ENCODE measurements at regions not wholly inside any gene's neighbourhood (a gene's known extent, or its start where the extent isn't known, plus 50 kb on each side); places are given as distances from the start of the nearest gene placed in this dataset.

DNA sequence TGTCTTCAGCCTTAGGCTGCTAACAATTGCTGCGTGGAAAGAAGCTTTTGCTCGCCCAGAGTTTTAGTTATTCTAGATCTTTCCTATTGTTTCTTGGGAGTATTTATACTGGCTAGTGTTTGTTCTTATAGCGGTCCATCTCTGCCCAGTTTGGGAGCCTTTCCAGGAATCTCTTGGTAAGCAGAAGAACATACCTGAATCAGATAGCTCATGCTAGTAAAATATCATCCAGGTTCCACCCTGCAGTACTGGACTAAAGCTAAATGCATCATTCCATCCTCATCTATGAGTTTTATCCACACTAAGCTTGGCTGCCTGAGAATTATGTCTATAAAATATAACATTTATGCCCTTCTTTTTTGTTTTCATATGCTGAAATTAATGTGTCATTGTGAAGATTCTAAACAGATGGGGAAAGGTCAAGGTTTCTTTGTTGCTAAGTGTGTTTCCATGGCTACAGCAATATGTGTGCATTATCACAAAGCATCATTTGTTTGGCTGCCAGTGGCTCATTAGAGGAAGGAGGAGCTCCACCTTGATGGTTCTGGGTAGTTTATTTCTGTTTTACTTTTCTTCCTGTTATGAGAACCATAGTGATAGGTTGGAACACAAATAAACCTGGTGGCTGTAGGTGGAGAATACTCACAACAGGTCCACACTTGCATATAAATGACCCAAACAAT, 182.8 kb downstream of the PIK3C3 start:
- no peaks in the 10 kb centered on the region for H3K9me3 ChIP-seq
- DNase-seq: no peak
- no peak overlapping the region for H3K4me3 ChIP-seq
- no peaks in the 10 kb centered on the region for H3K36me3 ChIP-seq
- H3K27me3 ChIP-seq: no peaks in the 10 kb centered on the region

DNA sequence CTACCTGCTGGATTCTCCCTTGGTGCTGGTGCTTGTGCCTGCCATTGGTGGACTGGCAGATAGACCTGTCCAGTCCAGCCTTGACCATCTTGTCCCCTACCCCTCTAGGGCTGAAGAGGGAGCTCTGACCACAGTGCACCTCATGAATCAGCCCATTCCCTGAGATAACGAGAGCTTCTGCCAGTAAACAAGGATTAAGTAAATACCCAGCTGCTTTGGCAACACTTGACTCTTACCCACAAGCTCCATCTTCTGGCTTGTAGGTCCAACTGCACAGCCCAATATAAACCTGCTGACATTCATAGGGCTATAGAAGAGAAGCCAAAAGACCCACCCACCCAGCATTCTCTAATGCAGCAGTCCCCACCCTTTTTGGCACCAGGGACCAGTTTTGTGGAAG, 186.4 kb downstream of the PIK3C3 start:
- H3K36me3 ChIP-seq: no peaks in the 10 kb centered on the region
- no peaks in the 10 kb centered on the region for H3K27me3 ChIP-seq
- no peaks in the 10 kb centered on the region for H3K9me3 ChIP-seq
- no peak overlapping the region for H3K4me3 ChIP-seq
- DNase-seq: no peak

DNA sequence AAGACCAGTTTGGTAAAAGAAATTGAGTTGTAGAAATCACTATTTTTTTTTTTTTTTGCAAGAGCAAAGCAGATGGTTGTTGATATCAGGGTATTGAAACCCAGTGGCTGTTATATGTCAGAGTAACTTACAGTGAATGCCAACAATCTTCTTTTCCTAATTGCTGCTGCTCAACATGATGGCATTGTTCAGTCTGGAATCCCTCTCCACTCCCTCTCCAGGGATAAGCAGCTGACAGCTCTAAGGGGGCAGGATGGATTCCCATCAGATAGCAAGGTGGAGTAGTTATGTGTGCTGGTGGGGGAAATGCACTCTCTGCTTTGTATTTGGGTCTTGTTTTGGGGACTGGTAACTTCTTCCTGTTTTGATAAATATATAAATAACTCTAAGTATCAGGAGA, 200.0 kb downstream of the PIK3C3 start:
- H3K4me3 ChIP-seq: no peak overlapping the region
- no peaks in the 10 kb centered on the region for H3K9me3 ChIP-seq
- H3K27me3 ChIP-seq: no peaks in the 10 kb centered on the region
- no peak for DNase-seq
- no peaks in the 10 kb centered on the region for H3K36me3 ChIP-seq

- Histone ChIP-seq H3K27me3 (no peaks in the 10 kb centered on the region), H3K4me3 (no peak overlapping the region), H3K9me3 (no peaks in the 10 kb centered on the region), H3K36me3 (no peaks in the 10 kb centered on the region)
- DNase-seq: no peak
These were observed 201.2 kb downstream of the PIK3C3 start for GRCh38 chr18:42156281-42156680.

DNA sequence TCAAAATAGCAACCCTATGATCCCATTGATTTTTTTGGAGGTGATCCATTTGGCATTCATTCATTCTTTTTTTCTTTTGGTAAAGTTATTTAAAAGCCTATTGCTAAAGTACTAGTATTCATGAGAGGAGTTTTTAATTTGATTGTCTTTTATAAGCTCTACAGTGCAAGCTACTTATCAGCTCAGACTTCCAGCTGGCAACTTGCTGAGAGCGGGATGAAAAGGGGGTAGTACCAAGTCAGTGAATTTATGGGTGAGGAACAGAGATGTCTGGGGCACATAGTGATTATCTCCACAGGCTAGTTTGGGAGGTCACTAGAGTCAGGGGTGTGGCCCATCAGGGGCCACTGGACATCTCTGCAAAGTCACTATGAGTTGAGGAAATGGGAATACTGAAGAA, 202.4 kb downstream of the PIK3C3 start:
- Histone ChIP-seq H3K36me3 (no peaks in the 10 kb centered on the region), H3K9me3 (no peaks in the 10 kb centered on the region), H3K4me3 (no peak overlapping the region), H3K27me3 (no peaks in the 10 kb centered on the region)
- no peak for DNase-seq

DNA sequence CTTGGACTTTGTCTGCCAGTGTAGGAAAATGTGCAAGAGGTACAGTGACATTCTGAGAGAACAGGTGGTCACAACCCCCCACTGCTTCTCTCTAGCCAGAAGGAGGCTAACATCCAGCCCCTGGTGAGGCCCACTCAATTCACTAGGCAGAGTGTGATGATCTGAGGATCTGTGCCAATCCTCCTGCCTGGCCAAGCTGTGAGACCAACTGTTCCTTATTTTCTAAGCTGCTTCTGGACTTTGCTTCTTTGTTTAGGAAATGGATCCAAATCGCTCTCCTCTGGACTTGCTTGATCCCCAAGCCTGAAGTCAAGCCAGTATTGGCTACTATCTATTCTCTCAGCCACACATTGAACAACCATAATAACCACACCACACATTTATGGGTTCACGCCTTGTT, 202.8 kb downstream of the PIK3C3 start:
- H3K36me3 ChIP-seq: no peaks in the 10 kb centered on the region
- no peak overlapping the region for H3K4me3 ChIP-seq
- H3K9me3 ChIP-seq: no peaks in the 10 kb centered on the region
- no peaks in the 10 kb centered on the region for H3K27me3 ChIP-seq
- DNase-seq: no peak

GRCh38 chr18:42159146-42159545, 204.1 kb downstream of the PIK3C3 start:
- DNase-seq: no peak

DNA sequence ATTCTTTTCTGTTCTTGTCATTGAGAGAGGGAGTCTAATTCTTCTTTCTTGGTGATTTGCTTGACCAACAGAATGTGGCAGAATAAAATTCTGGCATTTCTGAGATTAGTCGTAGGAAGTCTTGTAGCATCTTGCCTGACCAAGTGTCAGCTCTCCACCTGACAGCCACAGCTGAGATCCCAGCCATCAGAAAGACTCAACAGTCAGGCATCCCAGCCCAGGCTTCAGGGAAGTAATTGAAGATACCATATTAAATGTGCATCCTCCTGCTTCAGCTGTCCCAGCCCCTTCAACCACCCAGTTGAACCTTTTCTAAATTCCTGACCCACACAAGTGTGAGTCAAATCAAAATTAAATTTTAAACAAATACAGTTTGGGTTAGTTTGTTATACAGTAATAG, 208.3 kb downstream of the PIK3C3 start:
- no peaks in the 10 kb centered on the region for H3K9me3 ChIP-seq
- DNase-seq: no peak
- H3K36me3 ChIP-seq: no peaks in the 10 kb centered on the region
- no peaks in the 10 kb centered on the region; the same call in 1 of the 2 replicates for H3K27me3 ChIP-seq
- H3K4me3 ChIP-seq: no peak overlapping the region

More at GRCh38 chr18:42159146-42159545, 204.1 kb downstream of the PIK3C3 start:
- Histone ChIP-seq H3K36me3 (no peaks in the 10 kb centered on the region), H3K9me3 (no peaks in the 10 kb centered on the region), H3K27me3 (no peaks in the 10 kb centered on the region), H3K4me3 (no peak overlapping the region)

DNA sequence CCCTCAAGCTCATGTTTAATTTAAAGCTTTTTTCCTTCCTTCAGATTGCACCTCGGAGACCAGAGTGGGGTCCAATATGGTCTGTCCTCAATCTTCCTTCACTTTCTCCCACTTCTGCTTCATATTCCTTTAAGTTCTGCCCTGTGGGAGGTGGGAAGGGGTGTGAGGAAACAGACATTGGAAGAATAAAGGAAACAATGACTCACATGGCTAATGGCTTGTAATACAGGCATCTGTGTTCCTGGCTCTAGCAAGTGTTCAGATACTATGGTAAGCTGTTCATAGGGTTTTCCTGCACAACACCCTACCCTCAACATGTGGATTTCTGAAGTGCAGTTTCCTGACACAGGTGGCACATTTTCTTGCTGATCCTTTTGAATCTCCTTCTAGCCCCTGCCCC, 209.5 kb downstream of the PIK3C3 start:
- no peaks in the 10 kb centered on the region; the same call in 1 of the 2 replicates for H3K27me3 ChIP-seq
- DNase-seq: no peak
- no peak overlapping the region for H3K4me3 ChIP-seq
- H3K36me3 ChIP-seq: no peaks in the 10 kb centered on the region
- H3K9me3 ChIP-seq: no peaks in the 10 kb centered on the region

GRCh38 chr18:42165922-42166513, 211.0 kb downstream of the PIK3C3 start:
- Histone ChIP-seq H3K9me3 (no peaks in the 10 kb centered on the region), H3K27me3 (no peaks in the 10 kb centered on the region; the same call in 1 of the 2 replicates), H3K4me3 (no peak overlapping the region), H3K36me3 (no peaks in the 10 kb centered on the region)
- no peak for DNase-seq

GRCh38 chr18:42168487-42168886, 213.5 kb downstream of the PIK3C3 start:
- no peak for DNase-seq
- Histone ChIP-seq H3K9me3 (no peaks in the 10 kb centered on the region), H3K36me3 (no peaks in the 10 kb centered on the region), H3K4me3 (no peak overlapping the region), H3K27me3 (no peaks in the 10 kb centered on the region; the same call in 1 of the 2 replicates)

DNA sequence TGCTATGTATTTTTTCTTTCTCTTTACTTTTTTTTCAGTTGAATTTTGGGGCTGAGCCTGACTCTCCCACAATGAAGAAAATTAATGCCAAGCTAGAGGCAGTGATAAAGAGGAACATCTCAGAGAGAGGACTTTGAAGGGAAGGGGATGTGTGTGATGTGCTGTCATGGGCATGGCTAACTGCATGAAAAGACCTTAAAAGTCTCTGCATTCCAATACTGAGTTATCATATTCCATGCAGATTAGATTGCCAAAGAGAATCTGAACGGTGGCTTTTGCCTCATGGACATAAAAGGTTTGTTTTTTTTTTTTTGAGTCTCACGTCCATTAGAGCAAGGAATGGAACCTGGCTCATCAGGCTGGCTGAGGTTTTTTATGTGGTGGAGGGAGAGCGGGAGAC, 213.9 kb downstream of the PIK3C3 start:
- Histone ChIP-seq H3K9me3 (no peaks in the 10 kb centered on the region), H3K36me3 (no peaks in the 10 kb centered on the region), H3K4me3 (no peak overlapping the region), H3K27me3 (no peaks in the 10 kb centered on the region; the same call in 1 of the 2 replicates)
- no peak for DNase-seq

- no peaks in the 10 kb centered on the region for H3K36me3 ChIP-seq
- no peak for DNase-seq
- no peaks in the 10 kb centered on the region for H3K9me3 ChIP-seq
- no peak overlapping the region for H3K4me3 ChIP-seq
- H3K27me3 ChIP-seq: no peaks in the 10 kb centered on the region
These were observed 219.9 kb downstream of the PIK3C3 start for GRCh38 chr18:42174909-42175308.

- DNase-seq: no peak
- H3K9me3 ChIP-seq: no peaks in the 10 kb centered on the region
These were observed 221.6 kb downstream of the PIK3C3 start for GRCh38 chr18:42176599-42176998.

DNA sequence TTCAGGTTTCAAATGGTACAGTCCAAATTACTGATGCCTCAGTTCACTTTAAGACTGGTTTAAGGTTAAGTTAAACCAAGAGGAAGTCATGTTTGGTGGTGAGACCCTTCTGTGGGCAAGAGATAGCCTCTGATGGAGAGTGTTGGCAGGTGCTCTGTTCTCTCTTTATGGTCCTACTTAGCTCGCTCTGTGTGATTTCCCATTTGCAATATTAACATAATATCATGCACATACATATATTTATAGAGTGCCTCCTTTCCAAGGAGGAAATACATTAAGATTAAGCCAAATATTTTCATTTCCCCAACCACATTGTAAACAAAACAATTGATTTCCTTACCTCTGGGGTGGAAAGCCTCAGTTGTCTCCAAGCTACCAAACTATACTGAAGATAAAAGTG, 222.4 kb downstream of the PIK3C3 start:
- no peaks in the 10 kb centered on the region for H3K9me3 ChIP-seq
- no peaks in the 10 kb centered on the region for H3K27me3 ChIP-seq
- H3K36me3 ChIP-seq: no peaks in the 10 kb centered on the region
- H3K4me3 ChIP-seq: no peak overlapping the region
- DNase-seq: no peak

More at GRCh38 chr18:42176599-42176998, 221.6 kb downstream of the PIK3C3 start:
- H3K27me3 ChIP-seq: no peaks in the 10 kb centered on the region
- no peak overlapping the region for H3K4me3 ChIP-seq
- H3K36me3 ChIP-seq: no peaks in the 10 kb centered on the region

- no peak for DNase-seq
- no peaks in the 10 kb centered on the region for H3K9me3 ChIP-seq
- no peaks in the 10 kb centered on the region for H3K36me3 ChIP-seq
- H3K27me3 ChIP-seq: no peaks in the 10 kb centered on the region
- no peak overlapping the region for H3K4me3 ChIP-seq
These were observed 223.5 kb downstream of the PIK3C3 start for GRCh38 chr18:42178376-42179080.

DNA sequence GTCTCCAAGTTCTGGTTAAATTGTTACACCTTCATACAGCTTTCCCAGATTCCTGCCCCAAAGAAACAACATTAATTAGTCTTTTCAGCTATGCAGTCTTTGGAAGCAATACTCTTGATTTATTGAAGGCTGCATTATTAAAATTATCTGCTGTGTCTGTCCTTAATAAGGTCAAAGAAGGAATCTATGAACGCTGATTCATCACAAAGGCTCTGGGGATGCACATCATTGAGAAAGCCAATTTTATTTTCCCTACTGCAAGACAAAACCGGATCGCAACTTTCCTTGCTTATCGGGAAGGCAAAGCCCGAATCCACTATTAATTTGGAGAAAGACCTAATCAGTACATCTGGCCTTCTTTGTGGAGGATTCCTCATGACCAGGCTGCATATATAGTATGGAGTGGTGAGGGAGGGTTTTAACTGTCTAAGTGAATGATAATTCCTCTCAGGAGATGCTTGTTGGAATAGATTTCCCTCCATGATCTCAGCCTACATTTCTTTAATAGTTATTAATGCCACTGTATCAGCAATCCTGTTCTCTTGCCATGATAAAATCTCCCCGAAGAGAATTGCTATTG, 224.6 kb downstream of the PIK3C3 start:
- no peaks in the 10 kb centered on the region for H3K9me3 ChIP-seq
- H3K36me3 ChIP-seq: no peaks in the 10 kb centered on the region
- no peak overlapping the region for H3K4me3 ChIP-seq
- H3K27me3 ChIP-seq: no peaks in the 10 kb centered on the region
- DNase-seq: no peak
